Epithelial cell of proximal tubule (primary cell): ENCODE measurements at regions not wholly inside any gene's neighbourhood (a gene's known extent, or its start where the extent isn't known, plus 50 kb on each side); places are given as distances from the start of the nearest gene placed in this dataset.
"Not testable (repeated sequence)": the region's sequence is repeated elsewhere in the genome, so short reads cannot be mapped to it uniquely, and the experiment has no call there.

Experiments
- DNase-seq: peaks from one replicate; pipeline ENCODE4 v3.0.0-alpha.2; 2011; ENCODE audit warnings: low read depth
- H3K4me3 ChIP-seq: 2 replicates; pipeline ENCODE4 v1.5.1; 2011; ENCODE audit warnings: low read depth, mild to moderate bottlenecking, low read length
- CTCF ChIP-seq: conservative IDR thresholded peaks from 2 replicates; pipeline ENCODE4 v1.5.1; 2012; ENCODE audit warnings: low read depth, mild to moderate bottlenecking, low read length

- no peak overlapping the region for H3K4me3 ChIP-seq
- no peak for TF ChIP-seq CTCF
- peak; percentile 57 for DNase-seq
These were observed 67.1 kb upstream of the KPNA3 start for GRCh38 chr13:49859560-49859959.

- no peak overlapping the region for H3K4me3 ChIP-seq
- TF ChIP-seq CTCF: no peak
- DNase-seq: peak; percentile 64
These were observed 65.8 kb upstream of the KPNA3 start for GRCh38 chr13:49858178-49858856.

- H3K4me3 ChIP-seq: no peak overlapping the region
- DNase-seq: no peak
- no peak for TF ChIP-seq CTCF
These were observed 63.4 kb upstream of the KPNA3 start for GRCh38 chr13:49855930-49856329.

GRCh38 chr13:49853535-49853934, 61.1 kb upstream of the KPNA3 start:
- no peak for TF ChIP-seq CTCF
- H3K4me3 ChIP-seq: no peak overlapping the region
- DNase-seq: no peak

GRCh38 chr13:49852460-49852859, 60.0 kb upstream of the KPNA3 start:
- not testable (repeated sequence) for DNase-seq

GRCh38 chr13:49844181-49844580, 51.7 kb upstream of the KPNA3 start:
- no peak for TF ChIP-seq CTCF
- no peak overlapping the region for H3K4me3 ChIP-seq
- no peak for DNase-seq

More at GRCh38 chr13:49852460-49852859, 60.0 kb upstream of the KPNA3 start:
- not testable (repeated sequence) for H3K4me3 ChIP-seq
